ENCODE measurements at regions not wholly inside any gene's neighbourhood (a gene's known extent, or its start where the extent isn't known, plus 50 kb on each side); places are given as distances from the start of the nearest gene placed in this dataset.

GRCh38 chr3:164537485-164537884, 540.8 kb downstream of the SI start:
- ATAC-seq (no peak), FAIRE-seq (no peak), DNase-seq (ENCODE audit: extremely low read depth in 1 of 4, low spot score in 3 of 4) (no peak)
- Histone ChIP-seq H3K27me3 (ENCODE audit: control insufficient read depth in 2 of 2, insufficient read depth in 2 of 2, low read length in 2 of 2) (no peaks in the 10 kb centered on the region), H3K27ac (ENCODE audit: extremely low read depth, low read depth, low read length) (no peak overlapping the region), H3K36me3 (ENCODE audit: control insufficient read depth, insufficient read depth, low read length) (no peaks in the 10 kb centered on the region), H3K9me3 (replicated peaks; ENCODE audit: control insufficient read depth, insufficient read depth, low read depth, low read length) (no peaks in the 10 kb centered on the region), H4K20me1 (replicated peaks; ENCODE audit: control insufficient read depth, insufficient read depth, low read length) (no peaks in the 10 kb centered on the region), H3K4me1 (replicated peaks in 1 of 2; ENCODE audit: control insufficient read depth in 2 of 2, insufficient read depth in 2 of 2, low read length in 2 of 2) (no peaks in the 10 kb centered on the region), H3K9ac (ENCODE audit: insufficient read depth in 1 of 2, low read depth in 2 of 2, low read length in 2 of 2) (no peak overlapping the region), H3K79me2 (ENCODE audit: control insufficient read depth, insufficient read depth, low read length) (no peaks in the 10 kb centered on the region), H3K4me3 (no peak overlapping the region), H2AFZ (ENCODE audit: low read depth, low read length) (no peak overlapping the region), H3K4me2 (ENCODE audit: insufficient read depth, low read length) (no peak overlapping the region), H3K9me1 (ENCODE audit: control insufficient read depth, insufficient read depth, low read length) (no peaks in the 10 kb centered on the region)
- ChIA-PET CTCF (ENCODE audit: low intra/inter-chr PET ratio) (no interaction called here), POLR2A (interaction anchor here (0.8 kb wide), 1 partner anchor 584 kb away, joined by 3 read pairs; no protein-coding TSS in a partner anchor)
- BruUV-seq (replicated peaks): no TSS peak
- in situ Hi-C loops (cut with MboI): no loop called here
- no peak for TF ChIP-seq GATA2 (CRISPR knock-in tag; IDR thresholded peaks at IDR 0.05)
- no peak for TF ChIP-seq DDX20 (tag; IDR thresholded peaks at IDR 0.05; ENCODE audit: low read depth)
- TF ChIP-seq CC2D1A (IDR thresholded peaks at IDR 0.05): no peak
- no peak for TF ChIP-seq UBTF (IDR thresholded peaks at IDR 0.05; ENCODE audit: borderline replicate concordance in 1 of 2, low read depth in 2 of 2, low read length in 2 of 2)
- intact Hi-C loops (cut with micrococcal nuclease): no loop called here

- H3K36me3 ChIP-seq (ENCODE audit: control insufficient read depth, insufficient read depth, low read length): no peaks in the 10 kb centered on the region
- WGBS (ENCODE audit: insufficient coverage, low coverage, missing lambda C conversion rate): 4% methylated on average over 3 of the region's 3 CpGs
- TF ChIP-seq RBM15 (IDR thresholded peaks at IDR 0.05; ENCODE audit: insufficient read depth, low read length) (no peak), E2F6 (IDR thresholded peaks at IDR 0.05; ENCODE audit: borderline replicate concordance in 1 of 2, extremely low read depth in 1 of 2, insufficient read depth in 1 of 2, insufficient read length in 1 of 2, low read depth in 1 of 2, low read length in 1 of 2, poor library complexity in 1 of 2, severe bottlenecking in 1 of 2) (no peak), ARID3B (CRISPR knock-in tag; IDR thresholded peaks at IDR 0.05; ENCODE audit: borderline replicate concordance) (no peak), CREM (IDR thresholded peaks at IDR 0.05; ENCODE audit: low read depth) (no peak), ZBTB17 (CRISPR knock-in tag; IDR thresholded peaks at IDR 0.05) (no peak), E2F4 (CRISPR knock-in tag; IDR thresholded peaks at IDR 0.05; ENCODE audit: low read depth) (no peak)
These were observed 545.0 kb downstream of the SI start for GRCh38 chr3:164533275-164533674.

More at GRCh38 chr3:164533275-164533674, 545.0 kb downstream of the SI start:
- Histone ChIP-seq H3K9me1 (ENCODE audit: control insufficient read depth, insufficient read depth, low read length) (no peaks in the 10 kb centered on the region), H3K9me3 (replicated peaks; ENCODE audit: control insufficient read depth, insufficient read depth, low read depth, low read length) (no peaks in the 10 kb centered on the region), H3K4me1 (replicated peaks in 1 of 2; ENCODE audit: control insufficient read depth in 2 of 2, insufficient read depth in 2 of 2, low read length in 2 of 2) (no peaks in the 10 kb centered on the region), H4K20me1 (replicated peaks; ENCODE audit: control insufficient read depth, insufficient read depth, low read length) (no peaks in the 10 kb centered on the region), H3K4me2 (ENCODE audit: insufficient read depth, low read length) (no peak overlapping the region), H3K4me3 (no peak overlapping the region), H3K9ac (ENCODE audit: insufficient read depth in 1 of 2, low read depth in 2 of 2, low read length in 2 of 2) (no peak overlapping the region), H3K79me2 (ENCODE audit: control insufficient read depth, insufficient read depth, low read length) (no peaks in the 10 kb centered on the region), H3K27me3 (ENCODE audit: control insufficient read depth in 2 of 2, insufficient read depth in 2 of 2, low read length in 2 of 2) (no peaks in the 10 kb centered on the region), H3K27ac (ENCODE audit: extremely low read depth, low read depth, low read length) (no peak overlapping the region), H2AFZ (ENCODE audit: low read depth, low read length) (no peak overlapping the region)
- in situ Hi-C loops (cut with MboI) (no loop called here), intact Hi-C loops (cut with micrococcal nuclease) (no loop called here)
- ATAC-seq: no peak
- BruUV-seq (replicated peaks): no TSS peak
- POLR2A ChIA-PET: no interaction called here
- no peak for DNase-seq (ENCODE audit: extremely low read depth in 1 of 4, low spot score in 3 of 4)
- no peak for FAIRE-seq
- CTCF ChIA-PET (ENCODE audit: low intra/inter-chr PET ratio): interaction anchor here (0.7 kb wide), 1 partner anchor 9 kb away, joined by 3 read pairs; no protein-coding TSS in a partner anchor
